Motor neuron (in vitro differentiated cells): ENCODE measurements at regions not wholly inside any gene's neighbourhood (a gene's known extent, or its start where the extent isn't known, plus 50 kb on each side); places are given as distances from the start of the nearest gene placed in this dataset.
A peak's percentile ranks its signal among the peaks of the same experiment; 100 is the strongest.

ENCODE experiments used
- ATAC-seq, 8 experiments: fragments of 200-7000 bp; cut with Tn5 transposase; replicated peaks in 6 of 8; 2 replicates each; pipeline ENCODE4 v1.8.0; 2021; ENCODE audit warnings: mild to moderate bottlenecking in 8 of 8, moderate library complexity in 8 of 8
- H3K27ac ChIP-seq, 2 donors: fragments of 250-450 bp; sonication (Bioruptor Pico); 2 replicates each; pipeline ENCODE4 v1.9.0; 2021; ENCODE audit warnings: antibody characterized with exemption in 2 of 2, mild to moderate bottlenecking in 2 of 2, moderate library complexity in 1 of 2
- H3K4me1 ChIP-seq, 2 donors: fragments of 250-450 bp; sonication (Bioruptor Pico); replicated peaks in 1 of 2; 2 replicates each; pipeline ENCODE4 v1.6.1; 2021; ENCODE audit warnings: antibody characterized with exemption in 2 of 2, mild to moderate bottlenecking in 2 of 2, moderate library complexity in 1 of 2
- H3K4me3 ChIP-seq, 5 donors: fragments of 250-450 bp; sonication (Bioruptor Pico); 2 replicates each; pipeline ENCODE4 v1.9.0; 2021; ENCODE audit warnings: antibody characterized with exemption in 5 of 5, mild to moderate bottlenecking in 5 of 5, moderate library complexity in 4 of 5
- WGBS, 10 experiments: fragments of 450-650 bp; shearing (Covaris generic); methylation state at CpG; one replicate each; pipeline ENCODE4 v1.0.0; 2022; 5-methylcytosine and 5-hydroxymethylcytosine counted together
- in situ Hi-C, 9 experiments: fragments of 400-800 bp; cut with MboI; loops; one replicate each; pipeline ENCODE4 v1.15.0; 2021; ENCODE audit warnings: low sequenced_read_pairs in 9 of 9, low pct_unique_long_range_greater_than_20kb in 2 of 9; ENCODE audit not compliant: unreplicated experiment in 9 of 9

DNA sequence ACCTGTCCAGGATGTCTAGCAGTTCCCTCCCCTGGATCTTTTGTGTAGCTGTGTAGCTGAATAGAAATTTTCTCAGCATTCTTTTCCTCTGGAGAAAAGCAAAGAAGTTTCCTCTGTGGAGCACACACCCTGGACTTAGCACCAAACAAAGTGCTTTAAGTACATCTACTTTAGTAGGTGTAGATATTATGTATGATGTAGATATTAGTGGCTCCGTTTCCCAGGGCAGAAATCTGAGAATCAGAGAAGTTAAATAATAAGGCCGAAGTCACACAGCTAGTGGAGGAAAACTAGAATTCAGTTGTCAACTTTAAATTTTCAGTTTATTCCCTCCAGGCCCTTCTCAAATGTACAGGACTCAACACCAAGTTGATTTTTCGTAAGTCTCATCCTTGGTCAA is 401.7 kb upstream of the NR2F2 start:
- no peak overlapping the region for H3K27ac ChIP-seq
- no peak overlapping the region for H3K4me3 ChIP-seq
- no peak for ATAC-seq
- in situ Hi-C loops, result no loop called here
- H3K4me1 ChIP-seq, result peaks cover 0 to 6% of the 10 kb centered on the region in 2 donors
- WGBS, 10 experiments, result 30 to 100% (median 94%) methylated on average over 1 to 3 of the region's 3 CpGs

DNA sequence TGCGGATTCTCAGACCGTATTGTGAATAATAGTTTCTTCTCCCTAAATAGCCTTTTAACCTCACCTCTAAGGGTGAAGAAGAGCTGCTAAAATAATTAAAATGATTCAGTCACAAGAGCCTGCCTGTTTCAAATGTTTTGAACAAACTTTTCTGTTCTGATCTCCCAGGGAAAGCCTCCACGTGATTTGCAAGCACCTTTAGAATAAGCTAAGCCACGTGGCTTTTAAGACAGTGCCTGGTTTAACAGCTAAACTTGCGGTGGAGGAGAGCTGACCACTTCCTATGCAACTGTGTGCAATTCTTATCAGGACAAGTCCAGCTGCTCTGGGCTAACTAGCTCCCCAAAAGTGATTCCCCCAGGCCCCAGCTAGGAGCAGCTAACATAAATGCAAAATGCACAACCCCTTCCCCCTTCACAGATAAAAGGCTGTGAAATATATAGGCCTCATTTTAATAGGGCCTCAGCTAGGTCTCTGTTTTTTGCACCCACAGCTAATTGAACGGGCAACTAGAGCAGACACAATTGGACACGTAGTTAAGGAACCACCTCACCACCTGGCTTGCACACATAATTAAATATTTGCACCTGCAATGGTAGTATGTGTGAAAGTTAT is 401.2 kb upstream of the NR2F2 start:
- H3K27ac ChIP-seq, result no peak overlapping the region
- WGBS, 10 experiments, result 28 to 85% (median 62%) methylated on average over 2 to 7 of the region's 7 CpGs; no CpG with 5 or more reads in 2 of the 10 experiments
- no peak for ATAC-seq
- in situ Hi-C loops, result no loop called here
- peaks cover 0 to 6% of the 10 kb centered on the region in 2 donors for H3K4me1 ChIP-seq
- H3K4me3 ChIP-seq, result no peak overlapping the region

DNA sequence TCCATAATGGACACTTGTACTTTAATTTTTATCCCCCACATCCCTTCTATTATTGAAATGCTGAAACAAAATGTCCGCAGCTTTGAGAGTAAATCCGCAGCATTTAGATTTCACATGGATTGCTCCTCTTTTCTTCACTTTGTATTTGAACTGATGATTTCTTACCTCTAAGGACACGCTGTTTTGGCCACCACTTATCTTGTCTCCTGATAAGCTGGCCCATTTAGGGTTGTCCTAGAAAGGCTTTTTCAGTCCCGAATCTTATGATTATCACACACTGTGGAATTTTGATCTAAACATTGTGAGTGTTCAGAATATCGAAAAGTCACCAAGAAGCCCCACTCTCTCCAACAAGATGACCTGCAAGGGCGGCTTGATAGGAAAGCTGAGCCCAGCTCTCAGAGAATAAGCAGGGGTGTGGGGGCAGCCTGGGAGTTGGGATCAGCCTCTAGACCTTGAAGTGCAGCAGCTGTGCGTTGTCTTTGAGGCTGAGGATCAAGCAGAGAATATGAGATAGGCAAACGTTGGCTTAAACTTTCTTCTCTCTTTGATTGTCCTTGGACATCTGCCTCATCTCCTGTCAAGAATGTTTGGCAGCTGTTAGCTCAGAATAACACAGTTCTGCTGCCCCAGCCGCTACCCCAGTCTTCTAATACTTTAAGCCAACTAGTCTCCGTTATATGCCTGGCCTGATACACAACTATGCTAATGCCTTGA is 399.7 kb upstream of the NR2F2 start:
- Histone ChIP-seq H3K4me1 (peaks cover 0 to 6% of the 10 kb centered on the region in 2 donors), H3K4me3 (no peak overlapping the region), H3K27ac (no peak overlapping the region)
- 20 to 100% (median 92%) methylated on average over 1 to 9 of the region's 10 CpGs for WGBS, 10 experiments
- in situ Hi-C loops, result no loop called here
- no peak for ATAC-seq

DNA sequence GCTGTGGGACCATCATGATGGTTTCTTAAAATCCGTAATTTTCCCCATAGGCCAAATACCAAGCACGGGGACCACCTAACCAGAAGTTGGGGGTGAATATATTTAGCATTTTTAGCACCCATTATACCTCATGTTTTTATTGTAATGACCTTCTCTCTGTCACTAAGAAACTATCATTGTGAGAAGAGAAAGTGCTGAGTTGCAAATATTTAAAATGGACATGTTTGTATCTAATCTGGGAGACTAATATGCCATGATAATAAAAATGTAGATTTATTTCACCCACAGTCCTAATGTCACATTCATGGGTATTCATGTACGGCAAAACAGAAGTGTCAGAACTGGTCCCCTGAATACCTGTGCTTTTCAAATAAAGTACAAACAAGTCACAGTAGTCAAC is 398.9 kb upstream of the NR2F2 start:
- 57 to 93% (median 81%) methylated on average over 1 to 3 of the region's 3 CpGs; no CpG with 5 or more reads in 2 of the 10 experiments for WGBS, 10 experiments
- ATAC-seq, result no peak
- in situ Hi-C loops, result no loop called here
- H3K4me3 ChIP-seq, result no peak overlapping the region
- peaks cover 0 to 6% of the 10 kb centered on the region in 2 donors for H3K4me1 ChIP-seq
- H3K27ac ChIP-seq, result no peak overlapping the region

DNA sequence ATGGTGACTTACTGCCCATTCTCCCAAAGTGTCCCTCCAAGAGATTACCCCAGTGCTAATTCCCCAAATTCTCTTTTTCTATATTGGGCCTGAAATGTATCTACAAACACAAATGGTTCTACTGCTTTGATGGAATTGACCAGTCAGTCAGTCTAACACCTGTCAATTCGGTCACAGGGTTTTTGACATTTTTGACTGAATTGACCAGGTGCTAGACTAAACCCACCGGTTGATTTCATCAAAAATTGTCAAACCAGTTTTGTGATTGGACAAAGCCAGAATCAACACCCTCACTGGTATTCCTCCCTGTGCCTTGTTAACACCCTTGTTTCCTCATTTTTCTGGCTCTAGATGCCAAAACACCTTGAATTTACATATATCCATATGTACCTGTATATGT is 398.4 kb upstream of the NR2F2 start:
- in situ Hi-C loops, result no loop called here
- ATAC-seq, result no peak
- 75 to 100% (median 92%) methylated on average over 2 of the region's 2 CpGs; no CpG with 5 or more reads in 4 of the 10 experiments for WGBS, 10 experiments

DNA sequence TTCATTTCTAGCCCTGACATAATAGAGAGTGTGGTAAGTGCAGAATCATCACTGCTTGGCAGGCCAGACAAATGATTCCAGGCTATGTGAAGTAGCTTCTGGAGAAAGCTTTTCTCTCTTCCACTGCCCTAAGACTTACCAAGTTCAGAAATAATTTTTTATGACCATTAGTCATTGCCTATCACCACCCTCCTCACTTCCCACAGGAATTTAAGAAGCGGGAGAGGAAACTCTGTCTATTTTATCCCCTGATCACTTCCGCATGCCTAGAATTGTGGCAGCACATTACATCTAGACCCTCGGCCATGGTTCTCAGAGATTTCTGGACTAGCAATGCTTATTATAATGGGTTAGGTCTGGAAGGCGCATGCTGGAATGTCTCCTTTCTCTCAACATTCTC is 397.8 kb upstream of the NR2F2 start:
- Histone ChIP-seq H3K4me3 (no peak overlapping the region), H3K4me1 (peaks cover 0 to 6% of the 10 kb centered on the region in 2 donors), H3K27ac (no peak overlapping the region)
- in situ Hi-C loops, result no loop called here
- 29 to 100% (median 91%) methylated on average over 1 to 4 of the region's 4 CpGs; no CpG with 5 or more reads in 2 of the 10 experiments for WGBS, 10 experiments
- peak in 4 of 8 experiments; percentile 27 to 61 (median 42) for ATAC-seq

More for the DNA sequence above, 398.4 kb upstream of the NR2F2 start:
- H3K27ac ChIP-seq, result no peak overlapping the region
- peaks cover 0 to 6% of the 10 kb centered on the region in 2 donors for H3K4me1 ChIP-seq
- H3K4me3 ChIP-seq, result no peak overlapping the region

DNA sequence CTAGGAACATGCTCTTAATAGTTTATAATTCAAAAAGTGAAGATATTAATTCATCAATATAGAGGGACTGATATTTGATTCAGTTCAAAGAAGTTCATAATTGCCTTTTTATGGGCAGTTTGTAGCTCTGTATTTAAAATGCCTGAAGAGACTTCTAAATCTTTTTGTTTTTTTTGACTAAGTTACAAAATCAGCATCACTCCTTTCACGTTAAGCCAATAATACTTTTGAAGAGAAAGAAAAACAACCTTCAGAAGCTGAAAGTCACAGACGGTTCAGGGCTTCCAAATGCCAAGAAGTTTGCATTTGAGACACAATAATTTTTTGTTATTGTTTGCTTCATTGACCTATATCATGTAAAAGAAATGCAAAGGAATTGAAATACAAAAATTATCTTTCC is 394.6 kb upstream of the NR2F2 start:
- 49 to 100% (median 81%) methylated on average over 1 to 2 of the region's 2 CpGs; no CpG with 5 or more reads in 3 of the 10 experiments for WGBS, 10 experiments
- ATAC-seq, result no peak

DNA sequence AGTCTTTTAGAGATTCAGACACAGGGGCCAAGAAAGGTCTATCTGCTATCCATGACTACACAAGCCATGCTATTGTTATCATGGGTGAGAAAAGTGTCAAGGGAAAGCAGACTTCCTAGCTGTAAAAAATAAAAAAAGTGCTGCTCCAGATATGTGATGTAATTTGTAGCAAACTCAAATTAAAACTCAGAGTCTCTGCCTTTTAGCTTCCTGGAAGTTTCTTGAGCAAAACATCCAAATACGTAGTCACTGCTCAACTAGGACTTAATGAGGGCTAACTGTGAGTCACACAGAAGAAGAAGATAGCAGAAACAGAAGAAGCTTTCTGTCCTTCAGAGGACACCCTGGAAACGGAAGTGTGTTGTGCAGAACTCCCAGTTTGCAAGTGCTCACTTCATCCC is 393.4 kb upstream of the NR2F2 start:
- H3K4me1 ChIP-seq, result peaks cover 0 to 5% of the 10 kb centered on the region in 2 donors
- no peak overlapping the region for H3K4me3 ChIP-seq
- in situ Hi-C loops, result no loop called here
- H3K27ac ChIP-seq, result no peak overlapping the region
- WGBS, 10 experiments, result 40 to 100% (median 85%) methylated on average over 1 to 2 of the region's 2 CpGs; no CpG with 5 or more reads in 2 of the 10 experiments
- ATAC-seq, result no peak

More for the DNA sequence above, 394.6 kb upstream of the NR2F2 start:
- Histone ChIP-seq H3K4me1 (peaks cover 0 to 5% of the 10 kb centered on the region in 2 donors), H3K4me3 (no peak overlapping the region), H3K27ac (no peak overlapping the region)
- in situ Hi-C loops, result no loop called here

DNA sequence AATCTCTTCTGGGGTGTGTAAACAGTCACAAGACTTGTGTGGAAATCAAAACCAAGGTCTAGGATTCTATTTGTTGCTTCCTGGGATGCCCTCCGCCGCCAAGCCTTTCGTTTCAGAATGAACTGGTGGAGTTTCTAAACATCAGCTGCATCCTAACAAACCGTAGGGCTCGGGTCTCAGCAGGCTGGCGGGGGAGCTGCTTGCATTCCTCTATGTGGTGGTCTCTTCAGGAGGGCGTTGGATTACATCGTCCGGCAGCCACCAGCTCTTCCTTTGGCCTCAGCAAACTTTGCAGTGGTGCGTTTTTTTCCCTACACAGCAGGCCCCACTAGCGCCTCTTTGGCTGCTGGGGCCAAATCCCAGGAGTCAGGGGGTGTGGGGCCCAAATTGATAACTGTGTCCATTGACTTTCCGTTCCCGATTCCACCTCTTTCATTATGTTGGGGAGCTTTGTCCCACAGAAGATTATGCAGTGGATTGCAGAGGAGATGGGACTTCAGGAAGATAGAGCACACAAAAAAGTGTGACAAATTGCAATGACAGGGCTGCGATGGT is 390.0 kb upstream of the NR2F2 start:
- in situ Hi-C loops, result no loop called here
- Histone ChIP-seq H3K27ac (no peak overlapping the region), H3K4me1 (peaks cover 2 to 5% of the 10 kb centered on the region in 2 donors), H3K4me3 (no peak overlapping the region)
- no peak for ATAC-seq
- WGBS, 10 experiments, result 31 to 93% (median 68%) methylated on average over 3 to 11 of the region's 14 CpGs; no CpG with 5 or more reads in 4 of the 10 experiments

DNA sequence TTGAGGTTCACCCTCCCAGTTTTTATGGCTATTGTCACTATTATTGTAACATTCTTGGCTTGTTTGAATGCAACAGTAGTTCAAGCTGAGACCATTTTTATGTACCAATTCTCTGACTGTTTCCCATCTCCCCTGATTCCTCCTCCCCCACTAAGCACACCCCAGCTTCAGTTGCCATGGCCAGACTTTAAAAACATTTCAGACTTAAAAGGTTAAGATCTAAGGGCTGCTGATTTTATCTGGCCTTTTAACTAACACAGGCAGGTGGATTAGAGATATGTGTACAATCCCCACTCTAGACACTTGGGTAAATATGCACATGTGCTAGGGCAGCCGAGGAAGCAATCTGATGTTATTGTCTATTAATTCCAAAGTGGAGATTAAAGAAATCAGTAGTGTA is 386.3 kb upstream of the NR2F2 start:
- in situ Hi-C loops, result no loop called here
- H3K4me1 ChIP-seq, result peaks cover 9 to 13% of the 10 kb centered on the region in 2 donors
- H3K4me3 ChIP-seq, result no peak overlapping the region
- ATAC-seq, result peak in 1 of 8 experiments; percentile 27
- H3K27ac ChIP-seq, result no peak overlapping the region
- 0 to 83% (median 53%) methylated on average over 1 of the region's 1 CpG; no CpG with 5 or more reads in 2 of the 10 experiments for WGBS, 10 experiments

DNA sequence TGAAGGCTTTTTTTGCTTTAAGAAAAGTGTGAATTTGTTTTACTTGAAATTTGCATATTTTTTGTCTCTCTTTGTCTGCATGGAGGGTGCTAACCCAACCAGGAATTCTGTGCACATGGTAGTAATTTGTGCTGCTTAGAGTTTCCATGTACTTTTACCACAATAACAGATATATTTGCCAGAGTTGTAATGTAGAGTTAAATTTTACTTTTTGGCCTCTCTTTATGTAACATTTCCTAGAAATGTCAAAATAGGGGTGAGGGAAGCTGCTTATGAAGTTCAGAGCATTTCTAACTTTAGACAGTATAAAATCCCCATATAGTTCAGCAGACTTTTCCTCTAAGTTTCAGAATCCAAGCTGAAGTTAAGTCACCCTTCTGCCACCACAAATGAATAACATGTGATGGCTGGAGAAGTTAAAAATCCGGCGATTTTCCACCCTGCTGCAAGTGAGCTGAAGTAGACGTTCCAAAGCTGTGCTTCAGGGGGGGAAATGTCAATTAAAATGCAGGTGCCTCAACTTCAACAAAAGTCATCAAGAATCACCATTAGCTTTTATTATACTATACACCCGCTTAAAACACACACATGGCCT is 385.7 kb upstream of the NR2F2 start:
- ATAC-seq, result no peak

DNA sequence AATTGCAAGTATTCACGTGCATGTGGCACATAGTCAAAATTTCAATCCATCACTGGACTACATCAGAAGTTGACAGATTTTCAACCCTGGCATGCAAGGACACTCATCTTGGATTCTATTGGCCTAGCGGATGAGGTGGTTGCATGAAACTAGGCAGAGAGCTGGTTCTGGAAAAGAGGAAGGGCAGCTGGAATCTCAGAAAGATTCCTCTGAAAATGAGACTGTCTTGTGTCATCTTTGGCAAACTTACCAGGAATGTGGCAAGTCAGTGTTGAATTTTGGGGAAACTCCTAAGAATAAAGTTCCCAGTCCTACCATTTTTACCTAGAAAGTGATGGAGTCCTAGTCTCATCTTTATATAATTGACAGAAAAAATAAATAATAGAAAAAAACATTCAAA is 384.3 kb upstream of the NR2F2 start:
- in situ Hi-C loops, result no loop called here
- no peak for ATAC-seq
- H3K27ac ChIP-seq, result no peak overlapping the region
- peaks cover 4 to 17% of the 10 kb centered on the region in 2 donors for H3K4me1 ChIP-seq
- no peak overlapping the region for H3K4me3 ChIP-seq
- WGBS, 10 experiments, result 34 to 100% (median 91%) methylated on average over 2 of the region's 2 CpGs; no CpG with 5 or more reads in 4 of the 10 experiments

More for the DNA sequence above, 385.7 kb upstream of the NR2F2 start:
- no peak overlapping the region for H3K4me3 ChIP-seq
- WGBS, 10 experiments, result 4 to 100% (median 71%) methylated on average over 1 to 4 of the region's 4 CpGs; no CpG with 5 or more reads in 2 of the 10 experiments
- H3K27ac ChIP-seq, result no peak overlapping the region
- peaks cover 9 to 17% of the 10 kb centered on the region in 2 donors for H3K4me1 ChIP-seq
- in situ Hi-C loops, result no loop called here

DNA sequence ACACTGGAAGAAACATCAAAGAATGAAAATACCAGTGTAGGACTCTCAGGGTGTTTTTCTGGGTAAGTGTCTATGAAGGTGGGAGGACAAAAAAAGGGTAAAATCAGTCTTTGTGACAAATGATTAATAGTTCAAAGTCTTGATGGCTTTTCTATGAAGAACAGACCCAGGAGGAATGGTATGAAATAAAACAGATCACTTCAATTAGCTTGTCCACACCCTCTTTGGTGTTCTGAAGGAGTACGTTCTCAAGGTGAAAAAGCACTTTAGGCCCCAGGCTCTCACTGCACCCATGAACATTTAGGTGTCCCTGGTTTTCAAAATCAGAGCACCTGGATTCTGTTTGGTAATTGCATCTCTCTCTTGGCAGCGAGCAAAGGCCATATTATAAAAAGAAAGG is 383.6 kb upstream of the NR2F2 start:
- WGBS, 10 experiments, result 50 to 100% (median 98%) methylated on average over 1 to 2 of the region's 2 CpGs; no CpG with 5 or more reads in 4 of the 10 experiments
- in situ Hi-C loops, result no loop called here
- H3K4me1 ChIP-seq, result peaks cover 4 to 17% of the 10 kb centered on the region in 2 donors
- H3K27ac ChIP-seq, result no peak overlapping the region
- no peak for ATAC-seq
- no peak overlapping the region for H3K4me3 ChIP-seq
